Right cardiac atrium (tissue), 5 donors: ENCODE measurements at regions not wholly inside any gene's neighbourhood (a gene's known extent, or its start where the extent isn't known, plus 50 kb on each side); places are given as distances from the start of the nearest gene placed in this dataset.
"Not testable (repeated sequence)": the region's sequence is repeated elsewhere in the genome, so short reads cannot be mapped to it uniquely, and the experiment has no call there.

ENCODE experiments used
- ATAC-seq, 2 donors: fragments of 200-7000 bp; cut with Tn5 transposase; one replicate each; pipeline versions ENCODE4 v1.8.0 to v1.9.1; 2020; ENCODE audit warnings: moderate library complexity in 2 of 2, mild to moderate bottlenecking in 1 of 2
- DNase-seq, 3 donors: peaks; one replicate each; pipeline ENCODE4 v3.0.0-alpha.2; 2020
- H3K27ac ChIP-seq: one replicate; pipeline ENCODE4 v1.5.1; 2013; ENCODE audit warnings: mild to moderate bottlenecking, low read length, control low read depth, moderate library complexity
- H3K27me3 ChIP-seq: one replicate; pipeline ENCODE4 v1.6.1; 2013; ENCODE audit not compliant: control insufficient read depth, insufficient read depth
- H3K4me1 ChIP-seq: one replicate; pipeline ENCODE4 v1.6.1; 2013; ENCODE audit warnings: low read length; ENCODE audit not compliant: control insufficient read depth, insufficient read depth
- H3K4me3 ChIP-seq: one replicate; pipeline ENCODE4 v1.5.1; 2013; ENCODE audit warnings: low read length, control low read depth
- H3K9me3 ChIP-seq: one replicate; pipeline ENCODE4 v1.6.1; 2013; ENCODE audit warnings: low read length; ENCODE audit not compliant: control insufficient read depth
- WGBS: extraction: QIAGEN DNeasy Blood & Tissue Kit; methylation state at CpG from one replicate; pipeline ENCODE4 v1.1.7; 2013; 5-methylcytosine and 5-hydroxymethylcytosine counted together
- intact Hi-C, 4 donors: fragments of 100-400 bp; cut with DNase I; formaldehyde crosslinking; loops; one replicate each; pipeline versions ENCODE4 v1.11.0 to v1.14.0; 2022 to 2023
- donor health status: healthy with polysubstance abuse.
- donor health status: DM: no; HTN: yes; CAD: no.
- donor health status: DM: no; HTN: no; CAD: no.
- donor health status: DM: no; HTN: yes; CAD: no; lungs with severe emphysema.
- donor health status: DM: yes; HTN: yes; CAD: no.

DNA sequence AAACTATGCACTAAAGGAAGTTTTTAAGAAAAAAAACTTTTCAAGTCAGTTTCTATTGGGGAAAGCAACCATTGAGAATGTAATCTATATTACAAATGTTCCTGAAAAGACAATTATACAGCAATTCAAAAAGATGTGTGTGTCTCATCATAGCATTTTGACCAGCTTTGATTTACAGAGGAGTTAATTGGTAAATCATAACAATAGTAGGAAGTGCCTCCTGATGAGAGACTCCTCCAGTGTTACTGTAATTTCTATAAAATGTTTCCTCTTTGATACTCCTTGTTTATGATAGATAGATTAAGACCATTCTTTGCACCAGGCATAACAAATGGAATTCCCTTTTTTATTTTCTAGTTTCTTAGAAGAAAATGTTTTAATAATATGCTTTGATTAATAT is 249.9 kb downstream of the CALCRL start:
- Histone ChIP-seq H3K9me3 (no peaks in the 10 kb centered on the region), H3K27ac (no peak overlapping the region), H3K4me3 (no peak overlapping the region), H3K27me3 (no peaks in the 10 kb centered on the region), H3K4me1 (no peaks in the 10 kb centered on the region)
- ATAC-seq = no peak
- intact Hi-C loops = no loop called here
- no peak for DNase-seq

GRCh38 chr2:187194049-187194448 is 254.0 kb downstream of the CALCRL start:
- DNase-seq (no peak), ATAC-seq (no peak)
- no peaks in the 10 kb centered on the region for H3K4me1 ChIP-seq
- no peak overlapping the region for H3K27ac ChIP-seq
- no peak overlapping the region for H3K4me3 ChIP-seq
- H3K27me3 ChIP-seq = no peaks in the 10 kb centered on the region
- intact Hi-C loops = no loop called here
- H3K9me3 ChIP-seq = no peaks in the 10 kb centered on the region

DNA sequence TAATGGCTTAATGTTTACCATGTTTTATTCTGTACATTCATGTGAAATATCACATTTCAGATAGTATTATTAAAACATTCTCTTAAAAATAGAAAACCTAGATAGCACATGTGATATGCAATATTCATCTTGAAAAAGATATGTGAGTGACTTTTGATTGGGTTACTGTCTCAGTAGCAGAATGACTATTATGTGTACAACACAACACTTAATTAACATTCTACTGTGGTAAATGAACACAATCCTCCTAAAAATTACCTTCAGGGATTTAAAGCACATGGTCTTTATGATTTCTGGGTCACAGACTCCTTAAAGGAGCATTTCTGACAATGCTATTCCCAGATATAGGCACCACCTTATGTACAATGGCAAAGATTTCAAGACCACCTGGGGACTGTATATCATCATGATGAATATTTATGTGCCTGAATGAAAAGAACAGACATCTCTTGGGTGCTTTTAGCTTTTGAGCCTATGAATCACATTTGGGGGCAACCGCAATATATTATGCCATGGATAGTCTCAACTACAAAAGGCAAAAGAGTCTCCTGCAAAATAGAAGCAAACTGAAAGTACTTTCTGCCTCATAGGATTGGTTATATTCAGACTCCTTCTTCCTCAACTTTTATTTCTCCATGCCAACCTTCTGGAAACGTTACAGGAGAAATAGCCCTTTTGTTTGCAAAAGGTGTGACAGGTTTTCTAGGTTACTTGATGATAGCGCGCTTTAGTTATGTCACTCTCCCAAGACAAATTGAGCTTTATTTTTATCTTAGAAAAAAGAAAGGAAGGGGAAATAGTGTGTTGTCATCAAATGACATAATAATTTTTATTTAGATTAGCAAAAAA is 259.0 kb downstream of the CALCRL start:
- DNase-seq (no peak), ATAC-seq (no peak)
- Histone ChIP-seq H3K27me3 (no peaks in the 10 kb centered on the region), H3K9me3 (no peaks in the 10 kb centered on the region), H3K4me3 (no peak overlapping the region), H3K4me1 (no peaks in the 10 kb centered on the region), H3K27ac (no peak overlapping the region)
- intact Hi-C loops = no loop called here
- 68% methylated on average over 4 of the region's 4 CpGs for WGBS

GRCh38 chr2:187187519-187187918 is 260.5 kb downstream of the CALCRL start:
- Histone ChIP-seq H3K9me3 (no peaks in the 10 kb centered on the region), H3K27me3 (no peaks in the 10 kb centered on the region), H3K4me3 (no peak overlapping the region), H3K27ac (no peak overlapping the region), H3K4me1 (no peaks in the 10 kb centered on the region)
- ATAC-seq = no peak
- no peak for DNase-seq
- intact Hi-C loops = no loop called here

DNA sequence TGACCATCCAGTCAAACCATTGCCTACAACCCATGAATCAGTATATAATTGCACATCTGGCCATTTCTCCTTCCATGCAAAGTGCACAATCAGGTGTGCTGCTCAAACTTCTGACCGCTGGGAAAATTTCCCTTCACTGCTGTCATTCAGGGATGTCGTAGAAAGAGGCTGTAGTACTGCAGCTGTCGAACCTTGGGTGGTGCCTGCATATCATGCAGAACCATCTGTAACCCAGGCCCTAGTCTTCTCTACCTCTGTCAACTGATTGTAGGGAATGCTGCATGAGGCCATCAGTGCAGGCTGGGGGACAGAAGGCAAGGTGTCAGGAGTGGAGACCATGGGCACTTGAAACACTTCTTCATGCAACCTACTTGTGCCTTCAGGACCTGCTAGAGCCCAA is 267.5 kb downstream of the CALCRL start:
- H3K27me3 ChIP-seq = no peaks in the 10 kb centered on the region
- H3K27ac ChIP-seq = no peak overlapping the region
- WGBS = 94% methylated on average over 3 of the region's 3 CpGs
- intact Hi-C loops = no loop called here
- no peaks in the 10 kb centered on the region for H3K9me3 ChIP-seq
- no peak for ATAC-seq
- no peak for DNase-seq
- no peaks in the 10 kb centered on the region for H3K4me1 ChIP-seq
- no peak overlapping the region for H3K4me3 ChIP-seq

DNA sequence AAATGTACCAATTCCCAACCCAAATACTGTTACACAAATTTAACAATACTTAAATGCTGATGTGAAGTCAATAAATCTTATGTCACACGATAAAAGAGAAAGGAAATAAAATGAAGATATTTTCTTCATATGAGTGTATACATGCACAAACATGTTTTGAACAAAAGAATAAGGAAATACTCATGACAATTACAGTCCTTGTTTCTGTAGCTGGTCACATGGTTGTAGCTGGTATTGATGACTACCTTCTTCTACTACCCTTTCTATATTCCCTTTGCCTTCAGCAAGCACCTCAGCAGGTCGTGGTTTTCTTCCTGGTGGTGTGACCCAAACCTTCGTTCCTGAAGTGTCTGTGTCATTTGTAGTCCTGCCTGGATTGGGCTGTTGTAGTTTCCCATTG is 269.2 kb downstream of the CALCRL start:
- H3K9me3 ChIP-seq, H3K4me3 ChIP-seq, DNase-seq, intact Hi-C loops, H3K4me1 ChIP-seq, ATAC-seq, H3K27ac ChIP-seq, H3K27me3 ChIP-seq: not testable (repeated sequence)
- WGBS = 73% methylated on average over 3 of the region's 3 CpGs

DNA sequence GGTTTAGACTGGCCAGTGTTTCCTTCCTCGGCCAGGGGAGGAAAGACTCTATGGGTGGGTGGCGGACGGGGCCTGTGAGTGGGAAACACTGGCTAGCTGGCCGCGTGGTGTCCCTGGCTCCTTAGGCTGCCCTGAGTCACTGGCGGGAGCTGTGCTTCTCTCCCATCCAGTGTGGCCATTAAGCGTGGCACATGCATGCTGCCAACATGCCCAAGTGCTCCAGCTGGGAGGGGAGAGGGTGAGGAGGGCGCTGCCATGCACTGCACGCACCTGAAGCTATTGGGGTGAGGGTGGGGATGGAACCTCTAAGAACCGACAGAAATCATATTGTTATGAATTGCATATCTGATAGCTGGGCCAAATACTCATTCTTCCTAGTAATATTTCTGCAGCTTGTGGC is 270.8 kb downstream of the CALCRL start:
- DNase-seq (peak in 1 of 3 donors; percentile 39), ATAC-seq (no peak)
- Histone ChIP-seq H3K4me3 (no peak overlapping the region), H3K4me1 (no peaks in the 10 kb centered on the region), H3K27me3 (no peaks in the 10 kb centered on the region), H3K9me3 (no peaks in the 10 kb centered on the region), H3K27ac (no peak overlapping the region)
- WGBS = 93% methylated on average over 10 of the region's 10 CpGs
- intact Hi-C loops = no loop called here

- H3K9me3 ChIP-seq = no peaks in the 10 kb centered on the region
- ATAC-seq (no peak), DNase-seq (no peak)
- no peak overlapping the region for H3K4me3 ChIP-seq
- H3K4me1 ChIP-seq = no peaks in the 10 kb centered on the region
- no peaks in the 10 kb centered on the region for H3K27me3 ChIP-seq
- intact Hi-C loops = no loop called here
- no peak overlapping the region for H3K27ac ChIP-seq
- 100% methylated on average over 1 of the region's 1 CpG for WGBS
Observed at GRCh38 chr2:187174582-187174981, 273.5 kb downstream of the CALCRL start.

GRCh38 chr2:187171318-187171717 is 276.7 kb downstream of the CALCRL start:
- Histone ChIP-seq H3K4me3 (no peak overlapping the region), H3K27ac (no peak overlapping the region)

GRCh38 chr2:187169864-187170263 is 278.2 kb downstream of the CALCRL start:
- Histone ChIP-seq H3K4me1 (no peaks in the 10 kb centered on the region), H3K27me3 (no peaks in the 10 kb centered on the region), H3K9me3 (no peaks in the 10 kb centered on the region), H3K27ac (no peak overlapping the region), H3K4me3 (no peak overlapping the region)
- no peak for DNase-seq
- WGBS = 70% methylated on average over 3 of the region's 3 CpGs
- peak in 1 of 2 donors; percentile 29 for ATAC-seq
- intact Hi-C loops = no loop called here

More at GRCh38 chr2:187171318-187171717, 276.7 kb downstream of the CALCRL start:
- 65% methylated on average over 3 of the region's 3 CpGs for WGBS
- intact Hi-C loops = no loop called here
- Histone ChIP-seq H3K27me3 (no peaks in the 10 kb centered on the region), H3K9me3 (no peaks in the 10 kb centered on the region), H3K4me1 (no peaks in the 10 kb centered on the region)
- no peak for ATAC-seq
- DNase-seq = no peak

DNA sequence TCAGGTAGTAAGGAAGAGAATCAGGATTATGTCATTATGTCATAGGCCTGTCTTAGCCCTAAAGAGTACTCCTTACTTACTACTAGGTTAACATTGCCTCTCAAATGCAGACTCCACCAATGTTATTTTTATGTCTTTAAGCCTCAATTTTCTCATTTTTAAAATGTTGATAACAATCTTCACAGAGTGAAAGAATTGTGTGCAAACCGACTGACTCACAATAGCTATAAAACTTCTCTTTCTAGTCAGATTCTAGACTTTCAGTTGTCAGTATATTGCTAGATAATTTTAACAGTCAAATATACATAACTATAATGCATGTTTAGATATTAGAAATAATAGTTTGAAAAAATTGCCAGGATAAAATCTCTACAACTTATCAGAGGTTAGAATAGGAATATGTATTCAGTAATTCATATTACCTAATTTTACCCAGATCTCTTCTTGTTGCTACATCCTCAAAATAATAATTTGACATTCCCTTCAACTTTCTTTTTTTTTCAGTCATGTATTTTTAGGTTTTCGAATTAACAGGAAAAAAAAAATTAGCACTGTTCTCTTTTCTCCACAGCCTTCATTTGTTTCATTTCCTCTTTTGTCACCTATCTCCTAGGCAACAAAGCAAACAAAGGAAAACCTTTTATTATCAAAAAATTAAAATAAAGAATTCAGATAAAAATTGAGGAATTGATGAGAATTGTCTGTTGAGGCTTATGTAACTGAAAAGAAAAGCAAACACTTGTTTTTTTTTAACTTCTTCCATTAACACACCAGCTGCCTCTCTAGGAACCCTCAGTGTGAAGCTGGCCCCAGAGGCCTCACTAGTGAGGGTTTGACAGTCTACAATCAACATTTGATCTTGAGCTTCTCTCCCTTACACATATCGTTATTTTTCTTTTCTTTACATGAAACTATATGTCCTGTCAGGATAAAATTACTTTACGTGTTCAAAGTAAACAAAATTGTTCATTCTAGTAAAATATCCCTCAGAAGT is 279.0 kb downstream of the CALCRL start:
- Histone ChIP-seq H3K9me3 (no peaks in the 10 kb centered on the region), H3K4me1 (no peaks in the 10 kb centered on the region), H3K4me3 (no peak overlapping the region), H3K27ac (no peak overlapping the region), H3K27me3 (no peaks in the 10 kb centered on the region)
- DNase-seq (no peak), ATAC-seq (peak in 1 of 2 donors; percentile 56)
- 39% methylated on average over 4 of the region's 4 CpGs for WGBS
- intact Hi-C loops = no loop called here
